ENCODE measurements at regions not wholly inside any gene's neighbourhood (a gene's known extent, or its start where the extent isn't known, plus 50 kb on each side); places are given as distances from the start of the nearest gene placed in this dataset.

DNA sequence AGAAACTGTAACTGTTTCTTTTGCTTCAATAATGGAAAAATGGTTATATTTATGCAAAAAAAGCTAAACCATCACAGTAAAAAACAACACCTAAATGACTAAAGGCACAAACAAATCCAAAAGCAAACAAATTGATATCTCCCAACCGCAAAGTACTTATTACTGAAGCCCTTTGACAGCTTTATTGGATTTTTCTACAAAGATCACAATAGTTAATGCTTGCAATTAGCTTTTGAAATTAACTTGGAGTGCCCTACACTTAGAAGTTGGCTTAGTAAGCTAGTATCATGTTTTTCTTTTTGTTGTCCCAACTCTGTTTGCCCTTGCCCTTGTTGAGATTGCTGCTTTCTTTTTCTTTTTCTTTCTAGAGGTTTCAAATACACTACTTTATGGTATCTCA is 257.5 kb downstream of the INHBA start:
- Histone ChIP-seq H3K27me3 (ENCODE audit: insufficient read depth, low read length) (no peaks in the 10 kb centered on the region), H3K4me1 (ENCODE audit: insufficient read depth, low read length) (peaks cover 3% of the 10 kb centered on the region; the same call in 1 of the 2 replicates), H3K56ac (ENCODE audit: insufficient read length, low read depth, low read length) (no peak overlapping the region), H2BK20ac (ENCODE audit: low read depth, low read length, poor library complexity, severe bottlenecking) (no peak overlapping the region), H3K9ac (ENCODE audit: extremely low read depth, insufficient read length, low read length) (no peak overlapping the region), H3K14ac (ENCODE audit: insufficient read depth, low read length) (no peak overlapping the region), H3K18ac (ENCODE audit: insufficient read length, low read depth, low read length) (no peak overlapping the region), H3K9me3 (ENCODE audit: control insufficient read depth, low read depth, low read length) (no peaks in the 10 kb centered on the region), H3K23me2 (ENCODE audit: insufficient read length, low read depth, low read length, poor library complexity, severe bottlenecking) (no peaks in the 10 kb centered on the region), H2AK5ac (ENCODE audit: insufficient read length, low read length) (no peak overlapping the region), H3K4me2 (ENCODE audit: insufficient read depth, insufficient read length, low read length) (no peak overlapping the region), H4K8ac (replicated peaks; ENCODE audit: insufficient read length, low read depth, low read length) (no peak overlapping the region), H3K23ac (ENCODE audit: insufficient read length, low read depth, low read length) (no peak overlapping the region), H3K4ac (ENCODE audit: low read depth, low read length) (no peak overlapping the region), H3K79me1 (ENCODE audit: insufficient read depth, low read depth, low read length, poor library complexity, severe bottlenecking) (no peaks in the 10 kb centered on the region), H4K5ac (ENCODE audit: insufficient read length, low read depth, low read length) (no peak overlapping the region), H3T11ph (ENCODE audit: low read length) (no peak overlapping the region), H4K91ac (ENCODE audit: insufficient read length, low read depth, low read length) (no peak overlapping the region), H3K27ac (ENCODE audit: insufficient read length, low read depth, low read length) (no peak overlapping the region), H2AFZ (ENCODE audit: low read length) (no peak overlapping the region), H3K79me2 (ENCODE audit: insufficient read depth, low read length) (no peaks in the 10 kb centered on the region), H2BK120ac (ENCODE audit: low read depth, low read length, poor library complexity, severe bottlenecking) (no peak overlapping the region), H2BK15ac (ENCODE audit: low read depth, low read length) (no peak overlapping the region), H2BK12ac (ENCODE audit: insufficient read length, low read depth, low read length) (no peak overlapping the region), H2BK5ac (ENCODE audit: insufficient read length, low read length) (no peak overlapping the region), H4K20me1 (ENCODE audit: control insufficient read depth, insufficient read depth, insufficient read length) (no peaks in the 10 kb centered on the region)
- Mint-ChIP-seq H3K4me3 (no peak overlapping the region), H3K9me3 (no peaks in the 10 kb centered on the region; a peak in 1 of 5 replicates), H3K4me1 (peaks cover 26 to 30% of the 10 kb centered on the region in 2 experiments), H3K36me3 (ENCODE audit: insufficient read depth in 1 of 3, low read depth in 3 of 3) (no peaks in the 10 kb centered on the region), H3K27me3 (ENCODE audit: low read depth) (no peaks in the 10 kb centered on the region; the same call in 1 of the 2 replicates), H3K27ac (no peak overlapping the region)
- no CpG with 5 or more reads among the region's 1 CpG for WGBS (ENCODE audit: extremely low coverage, insufficient read length, low lambda C conversion rate)
- TF ChIP-seq, protein P1, sequence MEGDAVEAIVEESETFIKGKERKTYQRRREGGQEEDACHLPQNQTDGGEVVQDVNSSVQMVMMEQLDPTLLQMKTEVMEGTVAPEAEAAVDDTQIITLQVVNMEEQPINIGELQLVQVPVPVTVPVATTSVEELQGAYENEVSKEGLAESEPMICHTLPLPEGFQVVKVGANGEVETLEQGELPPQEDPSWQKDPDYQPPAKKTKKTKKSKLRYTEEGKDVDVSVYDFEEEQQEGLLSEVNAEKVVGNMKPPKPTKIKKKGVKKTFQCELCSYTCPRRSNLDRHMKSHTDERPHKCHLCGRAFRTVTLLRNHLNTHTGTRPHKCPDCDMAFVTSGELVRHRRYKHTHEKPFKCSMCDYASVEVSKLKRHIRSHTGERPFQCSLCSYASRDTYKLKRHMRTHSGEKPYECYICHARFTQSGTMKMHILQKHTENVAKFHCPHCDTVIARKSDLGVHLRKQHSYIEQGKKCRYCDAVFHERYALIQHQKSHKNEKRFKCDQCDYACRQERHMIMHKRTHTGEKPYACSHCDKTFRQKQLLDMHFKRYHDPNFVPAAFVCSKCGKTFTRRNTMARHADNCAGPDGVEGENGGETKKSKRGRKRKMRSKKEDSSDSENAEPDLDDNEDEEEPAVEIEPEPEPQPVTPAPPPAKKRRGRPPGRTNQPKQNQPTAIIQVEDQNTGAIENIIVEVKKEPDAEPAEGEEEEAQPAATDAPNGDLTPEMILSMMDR (conservative IDR thresholded peaks at IDR 0.05): no peak
- DNase-seq: no peak

All from H9 (cell line).